HG02852 (cell line): ENCODE measurements at regions not wholly inside any gene's neighbourhood (a gene's known extent, or its start where the extent isn't known, plus 50 kb on each side); places are given as distances from the start of the nearest gene placed in this dataset.
"Not testable (repeated sequence)": the region's sequence is repeated elsewhere in the genome, so short reads cannot be mapped to it uniquely, and the experiment has no call there.

Source experiments
- ATAC-seq: cut with Tn5 transposase; IDR thresholded peaks from one replicate; pipeline ENCODE4 v1.9.1; 2021; ENCODE audit warnings: mild to moderate bottlenecking, moderate library complexity; ENCODE audit not compliant: unreplicated experiment

- not testable (repeated sequence) for ATAC-seq
These were observed 50.7 kb downstream of the PPIAL4D start for GRCh38 chr1:145191272-145191675.

- not testable (repeated sequence) for ATAC-seq
These were observed 52.4 kb downstream of the PPIAL4D start for GRCh38 chr1:145189543-145190030.

GRCh38 chr1:145188869-145189542, 53.0 kb downstream of the PPIAL4D start:
- ATAC-seq = not testable (repeated sequence)

DNA sequence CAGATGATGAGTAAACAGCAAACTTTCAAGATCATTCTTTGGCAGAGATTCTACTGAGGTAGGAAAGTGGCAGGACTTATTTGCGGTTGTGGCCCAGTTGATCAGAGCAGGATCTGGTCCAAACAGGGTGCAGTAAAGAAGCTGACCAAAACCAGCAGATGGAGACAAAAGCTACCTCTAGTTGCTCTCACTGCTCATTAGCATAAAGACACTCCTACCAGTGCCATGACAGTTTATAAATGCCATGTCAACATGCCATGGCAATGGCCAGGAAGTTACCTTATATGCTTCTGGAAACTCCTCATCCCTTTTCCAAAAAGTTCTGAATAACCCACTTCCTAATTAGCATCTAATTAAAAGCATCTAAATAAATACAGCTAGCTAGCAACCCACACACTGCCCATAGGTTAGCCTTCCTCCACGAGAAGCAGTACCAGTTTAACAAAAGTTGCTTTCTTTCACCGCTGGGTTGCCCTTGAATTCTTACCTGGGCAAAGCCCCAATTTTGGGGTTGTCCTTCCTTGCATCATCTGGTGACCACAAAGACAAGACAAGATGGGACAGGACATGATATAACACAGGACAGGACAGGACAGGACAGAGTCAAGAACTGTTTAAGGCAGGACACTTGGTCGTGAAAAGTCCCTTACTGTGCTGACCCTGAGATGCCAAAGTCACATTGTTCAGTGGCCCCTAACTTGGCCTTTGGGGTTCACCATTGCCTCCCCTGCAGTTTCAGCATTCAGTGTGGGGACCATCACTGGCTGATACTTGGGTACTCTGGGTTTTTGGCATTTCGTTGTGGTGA, 59.2 kb downstream of the PPIAL4D start:
- peak; percentile 50 for ATAC-seq

DNA sequence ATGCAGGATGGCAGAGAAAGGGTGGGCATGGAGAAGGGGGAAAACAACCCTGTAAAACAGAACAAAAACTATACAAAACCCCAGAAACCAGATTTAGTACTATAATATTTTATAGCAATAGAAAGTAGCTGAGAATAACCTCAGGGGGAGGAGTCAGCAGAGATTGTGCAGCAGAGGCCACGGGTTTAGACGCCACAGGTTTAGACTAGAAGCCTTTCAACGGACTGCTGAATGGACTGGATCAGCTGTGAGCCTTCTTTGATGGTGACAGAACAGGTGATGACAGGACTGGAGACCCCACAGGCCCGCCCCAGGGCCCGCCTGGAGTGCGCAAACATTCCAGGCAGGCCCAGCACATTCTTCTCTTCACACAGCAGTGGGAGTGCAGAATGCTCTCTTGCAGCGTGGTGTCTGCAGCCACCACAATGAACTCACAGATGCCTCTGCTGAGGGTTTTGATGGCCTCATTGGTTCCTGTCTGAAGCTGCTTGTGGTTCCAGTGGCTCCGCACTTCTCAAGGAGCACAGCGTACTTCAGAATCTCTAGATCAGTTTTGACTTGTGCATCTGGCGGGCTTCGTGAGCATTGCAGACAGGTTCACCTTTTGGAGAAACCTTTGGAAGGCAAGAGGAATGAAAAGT, 65.6 kb downstream of the PPIAL4D start:
- ATAC-seq = not testable (repeated sequence)

- ATAC-seq = not testable (repeated sequence)
These were observed 67.6 kb downstream of the PPIAL4D start for GRCh38 chr1:145174377-145174776.

GRCh38 chr1:145168220-145168848, 72.6 kb downstream of the FAM72D start:
- not testable (repeated sequence) for ATAC-seq

DNA sequence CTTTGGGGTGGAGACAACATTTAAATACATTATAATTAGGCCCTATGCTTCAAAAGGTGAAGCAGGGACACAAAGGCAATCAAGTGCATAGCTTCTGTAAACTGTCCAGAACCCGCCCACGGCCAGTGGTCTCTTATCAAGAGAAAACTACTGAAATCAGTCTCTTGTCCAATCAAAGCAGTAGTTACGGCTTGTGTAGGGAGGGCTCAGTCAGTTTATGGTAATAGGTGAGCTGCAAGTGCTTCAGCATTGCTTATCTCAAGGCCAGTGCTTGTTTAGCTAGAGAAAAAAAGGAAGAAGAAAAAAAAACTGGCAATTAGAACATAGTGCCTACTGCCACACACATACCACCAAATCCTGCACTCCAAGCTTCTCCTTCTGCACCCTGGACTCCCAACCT, 68.6 kb downstream of the FAM72D start:
- not testable (repeated sequence) for ATAC-seq
